OCI-LY7 (cell line): ENCODE measurements at regions not wholly inside any gene's neighbourhood (a gene's known extent, or its start where the extent isn't known, plus 50 kb on each side); places are given as distances from the start of the nearest gene placed in this dataset.
A peak's percentile ranks its signal among the peaks of the same experiment; 100 is the strongest.

Source experiments
- BruUV-seq: library from RNA; stranded (reverse); fragments of 400-500 nt; replicated peaks from 2 replicates; lab custom pipeline; 2021; lab: Mats Ljungman, UMichigan
- CTCF ChIA-PET: fragments of 300-600 bp; sonication (Branson Sonifier 250); formaldehyde crosslinking; loops from one replicate; lab custom pipeline; 2022; ENCODE audit warnings: antibody characterized with exemption; ENCODE audit not compliant: unreplicated experiment; lab: Charles Lee
- POLR2A ChIA-PET: fragments of 300-600 bp; sonication (Branson Sonifier 250); formaldehyde crosslinking; loops from one replicate; lab custom pipeline; 2022; ENCODE audit warnings: antibody characterized with exemption; lab: Charles Lee
- DNase-seq: peaks from one replicate; pipeline ENCODE4 v3.0.0-alpha.2; 2015; ENCODE audit warnings: low spot score
- H2AFZ ChIP-seq: fragments of 200-600 bp; sonication (generic), shearing (Covaris generic); 2 replicates; pipeline ENCODE4 v1.6.1; 2014; ENCODE audit warnings: mild to moderate bottlenecking, antibody characterized with exemption, low read length, moderate library complexity
- H3K27ac ChIP-seq: fragments of 200-600 bp; sonication (generic); 2 replicates; pipeline ENCODE4 v1.5.1; 2014; ENCODE audit warnings: mixed run types, low read depth, mild to moderate bottlenecking, moderate library complexity, low read length, inconsistent platforms; ENCODE audit not compliant: poor library complexity, severe bottlenecking
- H3K36me3 ChIP-seq: fragments of 200-600 bp; sonication (generic); 2 replicates; pipeline ENCODE4 v1.6.1; 2014; ENCODE audit warnings: mild to moderate bottlenecking, antibody characterized with exemption, low read length, moderate library complexity, mixed read lengths; ENCODE audit not compliant: insufficient read depth
- H3K4me1 ChIP-seq: fragments of 200-600 bp; sonication (generic); 2 replicates; pipeline ENCODE4 v1.5.1; 2014; ENCODE audit warnings: mild to moderate bottlenecking, low read length; ENCODE audit not compliant: insufficient read depth, poor library complexity, severe bottlenecking
- H3K4me2 ChIP-seq: fragments of 200-600 bp; sonication (generic); 2 replicates; pipeline ENCODE4 v1.6.1; 2014; ENCODE audit warnings: mild to moderate bottlenecking, low read length
- H3K4me3 ChIP-seq: fragments of 200-600 bp; sonication (generic); 2 replicates; pipeline ENCODE4 v1.5.1; 2014; ENCODE audit warnings: mild to moderate bottlenecking, low read depth, low read length; ENCODE audit not compliant: poor library complexity, severe bottlenecking
- H3K79me2 ChIP-seq: fragments of 200-600 bp; sonication (generic); 2 replicates; pipeline ENCODE4 v1.6.1; 2016; ENCODE audit warnings: low read depth, mild to moderate bottlenecking, low read length, moderate library complexity, mixed read lengths; ENCODE audit not compliant: insufficient read depth
- H3K9me2 ChIP-seq: fragments of 200-600 bp; sonication (generic); 2 replicates; pipeline ENCODE4 v1.6.1; 2016; ENCODE audit warnings: mild to moderate bottlenecking, low read length, mixed read lengths; ENCODE audit not compliant: insufficient read depth
- H3K9me3 ChIP-seq: fragments of 200-600 bp; sonication (generic); 2 replicates; pipeline ENCODE4 v1.6.1; 2014; ENCODE audit warnings: mild to moderate bottlenecking, mixed run types, low read length, mixed read lengths
- H4K20me1 ChIP-seq: fragments of 200-600 bp; sonication (generic); 2 replicates; pipeline ENCODE4 v1.6.1; 2014; ENCODE audit warnings: mild to moderate bottlenecking, antibody characterized with exemption, low read length, moderate library complexity, mixed read lengths; ENCODE audit not compliant: insufficient read depth
- CTCF ChIP-seq: fragments of 200-600 bp; sonication (generic); conservative IDR thresholded peaks from 2 replicates; pipeline ENCODE4 v1.5.1; 2014; ENCODE audit warnings: mild to moderate bottlenecking, antibody characterized with exemption, low read length, moderate library complexity, mixed read lengths
- EZH2phosphoT487 ChIP-seq: fragments of 200-600 bp; sonication (generic); IDR thresholded peaks from 2 replicates; pipeline ENCODE4 v1.6.1; 2018; ENCODE audit warnings: low read depth, borderline replicate concordance, mild to moderate bottlenecking, mixed run types, antibody characterized with exemption, low read length, moderate library complexity, mixed read lengths
- intact Hi-C: fragments of 100-400 bp; cut with micrococcal nuclease; formaldehyde crosslinking; loops from one replicate; pipeline ENCODE4 v1.10.0; 2022; ENCODE audit not compliant: unreplicated experiment

- ChIA-PET CTCF (no interaction called here), POLR2A (no interaction called here)
- Histone ChIP-seq H4K20me1 (no peaks in the 10 kb centered on the region), H3K79me2 (no peaks in the 10 kb centered on the region), H3K27ac (no peak overlapping the region), H3K36me3 (no peaks in the 10 kb centered on the region), H3K9me3 (no peaks in the 10 kb centered on the region), H3K4me3 (no peak overlapping the region), H3K4me2 (no peak overlapping the region), H2AFZ (no peak overlapping the region), H3K9me2 (no peaks in the 10 kb centered on the region), H3K4me1 (peaks cover 3% of the 10 kb centered on the region)
- DNase-seq = no peak
- no peak for TF ChIP-seq CTCF
- intact Hi-C loops = no loop called here
- no TSS peak for BruUV-seq
Measured at GRCh38 chr12:67477681-67478265, 170.8 kb upstream of the DYRK2 start.

GRCh38 chr12:67482751-67483661 lies 165.5 kb upstream of the DYRK2 start:
- Histone ChIP-seq H3K27ac (no peak overlapping the region), H2AFZ (peak overlapping the region; percentile 16; the same call in 1 of the 2 replicates), H3K9me2 (no peaks in the 10 kb centered on the region), H3K9me3 (0 out of 2 replicates have a peak, but pooled peaks cover 8% of the 10 kb centered on the region), H3K36me3 (no peaks in the 10 kb centered on the region), H3K4me2 (no peak overlapping the region), H3K4me3 (no peak overlapping the region), H3K79me2 (no peaks in the 10 kb centered on the region), H3K4me1 (peaks cover 15% of the 10 kb centered on the region), H4K20me1 (no peaks in the 10 kb centered on the region)
- BruUV-seq = no TSS peak
- POLR2A ChIA-PET = interaction anchor here (0.7 to 1.2 kb wide), 4 partner anchors 10 to 478 kb away, joined by 3 to 6 read pairs (median 4); no protein-coding TSS in a partner anchor
- intact Hi-C loops = no loop called here
- CTCF ChIA-PET = no interaction called here
- peak; percentile 70 for DNase-seq
- no peak for TF ChIP-seq CTCF
- no peak for TF ChIP-seq EZH2phosphoT487
